Calu3 (cell line): ENCODE measurements at regions not wholly inside any gene's neighbourhood (a gene's known extent, or its start where the extent isn't known, plus 50 kb on each side); places are given as distances from the start of the nearest gene placed in this dataset.

Experiments
- BruUV-seq: library from RNA; stranded (reverse); fragments of 400-500 nt; replicated peaks from 2 replicates; lab custom pipeline; 2021; lab: Mats Ljungman, UMichigan
- CTCF ChIA-PET: fragments of 300-600 bp; sonication (Branson Sonifier 250); formaldehyde crosslinking; loops from one replicate; lab custom pipeline; 2022; ENCODE audit warnings: antibody characterized with exemption; lab: Charles Lee
- DNase-seq: peaks from one replicate; pipeline ENCODE4 v3.0.0; 2022
- H3K27ac Mint-ChIP-seq: one replicate; pipeline ENCODE4 v1.8.0; 2022; ENCODE audit warnings: mixed read lengths; ENCODE audit not compliant: unreplicated experiment
- H3K27me3 Mint-ChIP-seq: one replicate; pipeline ENCODE4 v1.8.0; 2022; ENCODE audit warnings: mixed read lengths; ENCODE audit not compliant: unreplicated experiment
- H3K36me3 Mint-ChIP-seq: one replicate; pipeline ENCODE4 v1.8.0; 2022; ENCODE audit warnings: mild to moderate bottlenecking, moderate library complexity, mixed read lengths; ENCODE audit not compliant: insufficient read depth, unreplicated experiment
- H3K4me1 Mint-ChIP-seq: one replicate; pipeline ENCODE4 v1.8.0; 2022; ENCODE audit warnings: mild to moderate bottlenecking, low read depth, mixed read lengths; ENCODE audit not compliant: unreplicated experiment
- H3K4me3 Mint-ChIP-seq: one replicate; pipeline ENCODE4 v1.8.0; 2022; ENCODE audit warnings: mild to moderate bottlenecking, low read depth, moderate library complexity, mixed read lengths; ENCODE audit not compliant: unreplicated experiment
- H3K9me3 Mint-ChIP-seq: one replicate; pipeline ENCODE4 v1.8.0; 2022; ENCODE audit warnings: low read depth, mixed read lengths; ENCODE audit not compliant: unreplicated experiment
- intact Hi-C: fragments of 100-400 bp; cut with micrococcal nuclease; formaldehyde crosslinking; loops from one replicate; pipeline ENCODE4 v1.10.0; 2022; ENCODE audit not compliant: unreplicated experiment
- TF ChIP-seq, protein P1 (sequence below): fragments of 200-600 bp; IDR thresholded peaks from one replicate; pipeline ENCODE4 v1.8.0; 2022; ENCODE audit warnings: antibody characterized with exemption; ENCODE audit not compliant: unreplicated experiment

DNA sequence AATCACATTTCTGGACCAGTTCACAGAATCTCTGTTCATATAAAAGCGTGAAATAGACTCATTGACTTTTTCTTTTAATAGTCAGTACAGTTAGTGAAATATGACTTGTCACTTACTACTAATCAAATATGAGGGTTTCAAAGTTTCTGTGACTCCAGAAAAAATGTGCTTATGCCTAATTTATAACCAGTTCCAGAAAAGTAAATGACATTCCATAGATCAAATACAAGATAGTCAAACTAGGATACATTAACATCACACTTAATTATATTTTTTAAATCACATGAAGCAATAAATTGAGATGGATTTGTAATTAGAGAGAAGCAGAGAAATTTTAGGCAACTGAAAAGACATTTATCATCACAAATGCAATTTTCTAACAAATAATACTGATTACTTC lies 491.4 kb downstream of the KIF20B start:
- no TSS peak for BruUV-seq
- CTCF ChIA-PET, result no interaction called here
- Mint-ChIP-seq H3K36me3 (no peaks in the 10 kb centered on the region), H3K27ac (no peak overlapping the region), H3K27me3 (no peaks in the 10 kb centered on the region), H3K4me1 (no peaks in the 10 kb centered on the region), H3K4me3 (no peak overlapping the region), H3K9me3 (no peaks in the 10 kb centered on the region)
- no peak for DNase-seq
- intact Hi-C loops, result no loop called here
- TF ChIP-seq, protein P1, sequence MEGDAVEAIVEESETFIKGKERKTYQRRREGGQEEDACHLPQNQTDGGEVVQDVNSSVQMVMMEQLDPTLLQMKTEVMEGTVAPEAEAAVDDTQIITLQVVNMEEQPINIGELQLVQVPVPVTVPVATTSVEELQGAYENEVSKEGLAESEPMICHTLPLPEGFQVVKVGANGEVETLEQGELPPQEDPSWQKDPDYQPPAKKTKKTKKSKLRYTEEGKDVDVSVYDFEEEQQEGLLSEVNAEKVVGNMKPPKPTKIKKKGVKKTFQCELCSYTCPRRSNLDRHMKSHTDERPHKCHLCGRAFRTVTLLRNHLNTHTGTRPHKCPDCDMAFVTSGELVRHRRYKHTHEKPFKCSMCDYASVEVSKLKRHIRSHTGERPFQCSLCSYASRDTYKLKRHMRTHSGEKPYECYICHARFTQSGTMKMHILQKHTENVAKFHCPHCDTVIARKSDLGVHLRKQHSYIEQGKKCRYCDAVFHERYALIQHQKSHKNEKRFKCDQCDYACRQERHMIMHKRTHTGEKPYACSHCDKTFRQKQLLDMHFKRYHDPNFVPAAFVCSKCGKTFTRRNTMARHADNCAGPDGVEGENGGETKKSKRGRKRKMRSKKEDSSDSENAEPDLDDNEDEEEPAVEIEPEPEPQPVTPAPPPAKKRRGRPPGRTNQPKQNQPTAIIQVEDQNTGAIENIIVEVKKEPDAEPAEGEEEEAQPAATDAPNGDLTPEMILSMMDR, result no peak

- Mint-ChIP-seq H3K36me3 (no peaks in the 10 kb centered on the region), H3K4me3 (no peak overlapping the region), H3K27me3 (no peaks in the 10 kb centered on the region), H3K27ac (no peak overlapping the region), H3K9me3 (no peaks in the 10 kb centered on the region), H3K4me1 (no peaks in the 10 kb centered on the region)
- TF ChIP-seq, protein P1, result no peak
- BruUV-seq, result no TSS peak
- DNase-seq, result no peak
- CTCF ChIA-PET, result no interaction called here
- intact Hi-C loops, result no loop called here
Observed at GRCh38 chr10:90193240-90193985, 492.0 kb downstream of the KIF20B start.

DNA sequence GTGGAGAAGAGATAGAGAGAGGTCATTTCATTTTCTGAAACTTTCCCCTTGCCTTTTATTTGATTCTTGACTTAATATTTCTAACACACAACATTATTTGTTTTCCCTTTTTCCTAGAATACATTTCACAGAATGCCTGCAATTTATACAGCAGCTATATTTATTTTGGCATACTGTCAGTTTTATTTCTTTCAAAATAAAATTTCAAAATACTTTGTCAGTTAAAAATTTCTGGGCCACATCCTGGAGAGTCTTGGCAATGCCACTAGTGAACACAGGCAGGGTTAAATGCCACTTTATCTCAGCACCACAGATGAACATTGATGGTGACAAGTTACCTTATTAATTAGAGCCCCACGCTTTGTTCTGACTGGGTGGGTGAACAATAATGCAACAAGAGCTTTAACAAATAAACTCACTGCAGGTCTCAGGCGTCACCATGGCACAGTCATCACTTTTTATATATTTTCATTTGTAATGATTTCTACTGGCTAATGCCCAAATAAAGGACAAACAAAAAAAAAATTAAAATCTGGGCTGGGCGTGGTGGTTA lies 494.0 kb downstream of the KIF20B start:
- CTCF ChIA-PET, result no interaction called here
- H3K9me3 Mint-ChIP-seq, result no peaks in the 10 kb centered on the region
- BruUV-seq, result no TSS peak
- TF ChIP-seq, protein P1, result no peak
- H3K4me3 Mint-ChIP-seq, result no peak overlapping the region
- no peaks in the 10 kb centered on the region for H3K36me3 Mint-ChIP-seq
- intact Hi-C loops, result no loop called here
- H3K4me1 Mint-ChIP-seq, result no peaks in the 10 kb centered on the region
- DNase-seq, result no peak
- no peaks in the 10 kb centered on the region for H3K27me3 Mint-ChIP-seq
- no peak overlapping the region for H3K27ac Mint-ChIP-seq

- Mint-ChIP-seq H3K4me1 (no peaks in the 10 kb centered on the region), H3K9me3 (no peaks in the 10 kb centered on the region), H3K27ac (no peak overlapping the region), H3K27me3 (no peaks in the 10 kb centered on the region), H3K36me3 (no peaks in the 10 kb centered on the region), H3K4me3 (no peak overlapping the region)
- DNase-seq, result no peak
- CTCF ChIA-PET, result interaction anchor here (0.5 kb wide), 1 partner anchor 647 kb away, joined by 3 read pairs; no protein-coding TSS in a partner anchor
- intact Hi-C loops, result no loop called here
- TF ChIP-seq, protein P1, result no peak
- BruUV-seq, result no TSS peak
Observed at GRCh38 chr10:90197766-90198165, 496.4 kb downstream of the KIF20B start.
